Mesendoderm (in vitro differentiated cells): ENCODE measurements at regions not wholly inside any gene's neighbourhood (a gene's known extent, or its start where the extent isn't known, plus 50 kb on each side); places are given as distances from the start of the nearest gene placed in this dataset.

Experiments used
- DNase-seq: peaks from one replicate; pipeline ENCODE4 v3.0.0; 2013
- H2AK5ac ChIP-seq: 2 replicates; pipeline ENCODE4 v1.6.1; 2013; ENCODE audit warnings: low read length, inconsistent platforms
- H2BK120ac ChIP-seq: 2 replicates; pipeline ENCODE4 v1.6.1; 2013; ENCODE audit warnings: low read depth, mild to moderate bottlenecking, low read length, moderate library complexity, mixed read lengths
- H2BK15ac ChIP-seq: replicated peaks from 2 replicates; pipeline ENCODE4 v1.6.1; 2013; ENCODE audit warnings: low read depth, mild to moderate bottlenecking, moderate library complexity
- H2BK5ac ChIP-seq: 2 replicates; pipeline ENCODE4 v1.6.1; 2013; ENCODE audit warnings: low read length, inconsistent platforms
- H3K18ac ChIP-seq: 2 replicates; pipeline ENCODE4 v1.6.1; 2013; ENCODE audit warnings: mild to moderate bottlenecking, low read length, mixed read lengths
- H3K23ac ChIP-seq: one replicate; pipeline ENCODE4 v1.6.1; 2013; ENCODE audit warnings: low read length
- H3K27ac ChIP-seq: 2 replicates; pipeline ENCODE4 v1.5.1; 2013; ENCODE audit warnings: low read depth, mild to moderate bottlenecking, inconsistent platforms, low read length, moderate library complexity
- H3K27me3 ChIP-seq: 2 replicates; pipeline ENCODE4 v1.6.1; 2013; ENCODE audit warnings: low read length, control low read depth, mild to moderate bottlenecking, inconsistent platforms; ENCODE audit not compliant: insufficient read depth, poor library complexity
- H3K36me3 ChIP-seq: 2 replicates; pipeline ENCODE4 v1.6.1; 2013; ENCODE audit warnings: low read length, inconsistent platforms; ENCODE audit not compliant: control insufficient read depth, insufficient read depth
- H3K4ac ChIP-seq: one replicate; pipeline ENCODE4 v1.6.1; 2013; ENCODE audit warnings: low read depth, mild to moderate bottlenecking, low read length, moderate library complexity
- H3K4me1 ChIP-seq: 2 replicates; pipeline ENCODE4 v1.6.1; 2013; ENCODE audit warnings: low read depth, low read length, inconsistent platforms; ENCODE audit not compliant: control insufficient read depth
- H3K4me2 ChIP-seq: 2 replicates; pipeline ENCODE4 v1.6.1; 2013; ENCODE audit warnings: low read length
- H3K4me3 ChIP-seq: 2 replicates; pipeline ENCODE4 v1.5.1; 2013; ENCODE audit warnings: mild to moderate bottlenecking, low read length
- H3K56ac ChIP-seq: one replicate; pipeline ENCODE4 v1.6.1; 2013; ENCODE audit warnings: low read length
- H3K79me1 ChIP-seq: 2 replicates; pipeline ENCODE4 v1.6.1; 2013; ENCODE audit warnings: low read length, inconsistent platforms
- H3K79me2 ChIP-seq: 2 replicates; pipeline ENCODE4 v1.6.1; 2013; ENCODE audit warnings: mild to moderate bottlenecking, low read length; ENCODE audit not compliant: control insufficient read depth, insufficient read depth
- H3K9ac ChIP-seq: 2 replicates; pipeline ENCODE4 v1.6.1; 2013; ENCODE audit warnings: low read length, inconsistent platforms
- H4K5ac ChIP-seq: one replicate; pipeline ENCODE4 v1.6.1; 2013; ENCODE audit warnings: low read length
- H4K8ac ChIP-seq: one replicate; pipeline ENCODE4 v1.6.1; 2013; ENCODE audit warnings: low read depth, mild to moderate bottlenecking, control low read depth, low read length, moderate library complexity
- WGBS: extraction: QIAGEN DNeasy Blood & Tissue Kit; methylation state at CpG from one replicate; pipeline ENCODE4 v1.1.7; 2013; ENCODE audit warnings: low lambda C conversion rate, missing lambda C conversion rate; ENCODE audit not compliant: insufficient coverage; ENCODE audit errors: extremely low coverage; 5-methylcytosine and 5-hydroxymethylcytosine counted together

DNA sequence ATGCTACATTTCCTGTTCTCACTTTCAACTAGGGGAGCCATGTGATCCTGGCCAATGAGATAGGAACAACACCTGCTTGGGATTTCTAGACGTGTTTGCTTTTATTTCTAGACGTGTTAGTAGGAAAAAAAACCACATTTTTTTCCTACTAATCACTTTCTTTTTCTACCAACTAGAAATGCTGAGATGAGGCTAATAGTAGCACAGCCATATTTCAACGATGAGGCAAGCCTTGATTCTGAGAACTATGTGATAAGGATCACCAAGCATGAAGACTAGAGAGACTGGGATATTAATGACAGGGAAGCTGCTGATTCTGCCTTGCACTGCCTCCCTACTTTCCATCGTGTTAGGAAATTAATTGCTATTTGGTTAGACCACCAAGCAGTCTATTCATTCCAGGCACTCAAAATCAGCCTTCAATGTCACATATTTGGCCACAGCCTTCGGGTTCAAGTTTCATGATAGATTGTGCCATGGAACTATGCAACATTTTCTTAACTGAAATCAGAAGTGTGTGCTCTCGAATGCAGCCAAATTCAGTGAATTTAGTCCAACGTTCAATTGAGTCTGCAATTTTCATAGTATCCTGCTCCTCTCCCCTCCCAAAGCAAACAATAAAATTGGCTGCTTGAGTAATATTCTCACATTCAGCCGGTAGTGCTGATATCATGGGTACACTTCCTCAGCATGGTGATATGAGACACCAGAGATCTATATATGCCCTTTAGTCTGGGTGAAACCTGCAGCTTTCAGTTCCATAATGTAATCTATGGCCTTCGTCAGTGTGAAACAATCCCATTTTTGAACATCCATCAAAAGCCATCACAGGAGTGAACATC is 98.1 kb downstream of the GPR37 start:
- Histone ChIP-seq H3K4me3 (no peak overlapping the region), H3K27me3 (no peaks in the 10 kb centered on the region), H2BK15ac (no peak overlapping the region), H3K36me3 (no peaks in the 10 kb centered on the region), H3K27ac (no peak overlapping the region), H3K79me2 (no peaks in the 10 kb centered on the region), H3K4me2 (no peak overlapping the region), H2BK120ac (no peak overlapping the region), H2AK5ac (no peak overlapping the region), H3K9ac (no peak overlapping the region), H3K4ac (no peak overlapping the region), H3K4me1 (no peaks in the 10 kb centered on the region), H2BK5ac (no peak overlapping the region), H3K18ac (no peak overlapping the region), H3K79me1 (no peaks in the 10 kb centered on the region), H4K8ac (no peak overlapping the region), H3K56ac (no peak overlapping the region), H3K23ac (no peak overlapping the region), H4K5ac (no peak overlapping the region)
- DNase-seq: no peak
- WGBS: no CpG with 5 or more reads among the region's 9 CpGs

- DNase-seq: no peak
- no peak overlapping the region for H3K27ac ChIP-seq
- no peak overlapping the region for H3K9ac ChIP-seq
- no peak overlapping the region for H3K4me3 ChIP-seq
- no peaks in the 10 kb centered on the region for H3K27me3 ChIP-seq
- H3K23ac ChIP-seq: no peak overlapping the region
- H4K5ac ChIP-seq: no peak overlapping the region
- H2BK5ac ChIP-seq: no peak overlapping the region
- no peaks in the 10 kb centered on the region for H3K79me2 ChIP-seq
- H3K4ac ChIP-seq: no peak overlapping the region
- no peak overlapping the region for H3K4me2 ChIP-seq
- H3K56ac ChIP-seq: no peak overlapping the region
- no peak overlapping the region for H3K18ac ChIP-seq
- H3K79me1 ChIP-seq: no peaks in the 10 kb centered on the region
- H2BK120ac ChIP-seq: no peak overlapping the region
- no peak overlapping the region for H4K8ac ChIP-seq
- H3K4me1 ChIP-seq: no peaks in the 10 kb centered on the region
- H2AK5ac ChIP-seq: no peak overlapping the region
- H3K36me3 ChIP-seq: no peaks in the 10 kb centered on the region
- H2BK15ac ChIP-seq: no peak overlapping the region
Observed at GRCh38 chr7:124662937-124663336, 102.7 kb downstream of the GPR37 start.

DNA sequence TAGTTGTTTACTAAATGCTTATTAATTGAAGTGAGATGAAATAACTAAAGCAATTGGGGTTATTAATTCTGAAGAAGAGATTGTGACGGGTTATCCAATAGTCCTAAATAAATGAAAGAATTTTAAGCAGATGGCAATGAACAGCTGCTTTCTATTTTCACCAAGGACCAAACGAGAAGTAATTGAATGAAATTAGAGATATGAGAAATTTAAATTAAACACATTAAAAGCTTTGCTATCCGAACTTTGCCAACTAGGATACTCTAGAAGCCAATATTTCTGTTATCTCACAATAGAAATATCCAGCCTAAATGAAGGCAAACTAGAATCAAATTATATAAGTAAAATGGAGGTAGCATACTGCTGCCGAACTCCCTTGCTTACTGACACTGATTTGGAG is 103.2 kb downstream of the GPR37 start:
- no peak overlapping the region for H4K5ac ChIP-seq
- no peak overlapping the region for H3K56ac ChIP-seq
- DNase-seq: no peak
- H2BK120ac ChIP-seq: no peak overlapping the region
- H3K79me1 ChIP-seq: no peaks in the 10 kb centered on the region
- no peak overlapping the region for H3K23ac ChIP-seq
- no peak overlapping the region for H3K4me2 ChIP-seq
- H3K27ac ChIP-seq: no peak overlapping the region
- no peak overlapping the region for H4K8ac ChIP-seq
- no peak overlapping the region for H3K4ac ChIP-seq
- no peaks in the 10 kb centered on the region for H3K79me2 ChIP-seq
- no peaks in the 10 kb centered on the region for H3K4me1 ChIP-seq
- no peak overlapping the region for H3K4me3 ChIP-seq
- H2BK5ac ChIP-seq: no peak overlapping the region
- H3K27me3 ChIP-seq: no peaks in the 10 kb centered on the region
- H3K18ac ChIP-seq: no peak overlapping the region
- no peak overlapping the region for H2AK5ac ChIP-seq
- H2BK15ac ChIP-seq: no peak overlapping the region
- no CpG with 5 or more reads among the region's 4 CpGs for WGBS
- no peak overlapping the region for H3K9ac ChIP-seq
- no peaks in the 10 kb centered on the region for H3K36me3 ChIP-seq

GRCh38 chr7:124655990-124656389 is 109.6 kb downstream of the GPR37 start:
- Histone ChIP-seq H3K79me1 (no peaks in the 10 kb centered on the region), H2BK5ac (no peak overlapping the region), H3K9ac (no peak overlapping the region), H3K4me2 (no peak overlapping the region), H4K8ac (no peak overlapping the region), H3K36me3 (no peaks in the 10 kb centered on the region), H3K27ac (no peak overlapping the region), H2BK120ac (no peak overlapping the region), H3K27me3 (no peaks in the 10 kb centered on the region), H3K18ac (no peak overlapping the region), H3K56ac (no peak overlapping the region), H3K23ac (no peak overlapping the region), H3K4me1 (no peaks in the 10 kb centered on the region), H2AK5ac (no peak overlapping the region), H3K4ac (no peak overlapping the region), H4K5ac (no peak overlapping the region), H3K4me3 (no peak overlapping the region), H3K79me2 (no peaks in the 10 kb centered on the region), H2BK15ac (no peak overlapping the region)
- no CpG with 5 or more reads among the region's 3 CpGs for WGBS
- no peak for DNase-seq

DNA sequence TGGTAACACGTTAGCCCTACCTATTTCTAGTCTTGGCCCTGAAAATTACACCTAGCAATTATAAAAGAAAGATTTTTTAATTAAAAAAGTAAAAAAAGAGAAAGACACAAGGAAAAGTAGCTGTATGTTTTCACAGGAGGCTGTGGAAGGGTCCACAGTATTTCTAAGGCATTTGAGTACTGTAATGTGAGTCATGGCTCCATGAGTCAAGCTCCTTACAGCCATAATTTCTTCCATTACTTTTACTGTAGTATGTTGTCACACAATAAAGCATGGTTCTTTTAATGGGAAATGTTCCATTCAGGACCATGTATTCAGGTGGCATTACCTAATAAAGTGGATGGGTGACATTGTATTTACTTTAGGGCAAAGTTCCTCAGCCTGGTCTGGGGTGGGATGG is 113.4 kb downstream of the GPR37 start:
- Histone ChIP-seq H3K36me3 (no peaks in the 10 kb centered on the region), H3K4me1 (no peaks in the 10 kb centered on the region)
- no CpG with 5 or more reads among the region's 1 CpG for WGBS

GRCh38 chr7:124651136-124651535 is 114.5 kb downstream of the GPR37 start:
- H3K18ac ChIP-seq: no peak overlapping the region
- H3K36me3 ChIP-seq: no peaks in the 10 kb centered on the region
- H3K79me1 ChIP-seq: no peaks in the 10 kb centered on the region
- no peaks in the 10 kb centered on the region for H3K4me1 ChIP-seq
- H3K27ac ChIP-seq: no peak overlapping the region
- H3K79me2 ChIP-seq: no peaks in the 10 kb centered on the region
- H3K4me3 ChIP-seq: no peak overlapping the region
- no CpG with 5 or more reads among the region's 4 CpGs for WGBS
- no peak overlapping the region for H2AK5ac ChIP-seq
- no peak overlapping the region for H3K4me2 ChIP-seq
- H2BK120ac ChIP-seq: no peak overlapping the region
- H3K27me3 ChIP-seq: no peaks in the 10 kb centered on the region
- no peak overlapping the region for H2BK15ac ChIP-seq
- H3K4ac ChIP-seq: no peak overlapping the region
- H3K9ac ChIP-seq: no peak overlapping the region
- H3K23ac ChIP-seq: no peak overlapping the region
- H2BK5ac ChIP-seq: no peak overlapping the region
- no peak overlapping the region for H4K5ac ChIP-seq
- no peak overlapping the region for H4K8ac ChIP-seq
- H3K56ac ChIP-seq: no peak overlapping the region
- DNase-seq: no peak

More for the DNA sequence above, 113.4 kb downstream of the GPR37 start:
- Histone ChIP-seq H2BK15ac (no peak overlapping the region), H3K23ac (no peak overlapping the region), H3K56ac (no peak overlapping the region), H3K4ac (no peak overlapping the region), H3K27me3 (no peaks in the 10 kb centered on the region), H3K4me2 (no peak overlapping the region), H2BK5ac (no peak overlapping the region), H3K79me1 (no peaks in the 10 kb centered on the region), H3K27ac (no peak overlapping the region), H3K9ac (no peak overlapping the region), H4K5ac (no peak overlapping the region), H2BK120ac (no peak overlapping the region), H4K8ac (no peak overlapping the region), H3K4me3 (no peak overlapping the region), H3K79me2 (no peaks in the 10 kb centered on the region), H2AK5ac (no peak overlapping the region), H3K18ac (no peak overlapping the region)
- DNase-seq: no peak
